NCI-H774 (cell line): ENCODE measurements at regions not wholly inside any gene's neighbourhood (a gene's known extent, or its start where the extent isn't known, plus 50 kb on each side); places are given as distances from the start of the nearest gene placed in this dataset.

Experiments
- DNase-seq: peaks from one replicate; lab custom pipeline; 2025; lab: John Stamatoyannopoulos, UW

DNA sequence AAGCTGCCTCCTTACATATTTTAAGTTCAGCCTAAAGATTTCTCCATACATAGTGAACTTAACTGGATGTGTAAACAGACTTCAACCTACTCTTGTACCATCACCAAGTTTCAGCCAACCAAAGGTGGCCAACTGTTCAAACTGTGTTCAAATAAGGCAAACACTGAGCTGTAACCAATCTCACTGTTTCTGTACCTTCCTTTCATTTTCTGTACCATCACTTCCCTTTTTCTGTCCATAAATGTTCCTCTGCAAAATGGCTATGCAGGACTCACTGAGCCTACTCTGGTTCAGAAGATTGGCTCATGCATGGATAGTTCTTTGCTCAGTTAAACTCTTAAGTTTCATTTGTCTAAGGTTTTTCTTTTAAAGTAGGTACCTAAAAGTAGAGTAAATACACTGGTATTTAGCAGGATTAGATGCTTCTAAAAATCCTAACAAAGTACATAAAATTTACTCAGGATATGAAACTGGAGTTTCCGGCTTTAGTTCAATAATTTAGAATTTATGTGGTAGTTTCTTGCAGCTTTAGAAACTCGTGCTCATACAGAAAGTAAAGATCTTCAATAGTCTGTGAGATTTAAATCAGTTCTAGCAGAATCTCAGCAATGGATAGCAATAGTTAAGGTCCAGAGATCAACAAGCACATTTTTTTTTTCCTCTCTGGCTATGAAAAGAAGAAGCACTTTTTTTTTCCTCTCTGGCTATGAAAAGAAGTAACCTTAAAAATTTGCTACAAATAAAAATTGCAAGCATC, 282.0 kb upstream of the PPFIA2 start:
- DNase-seq = no peak

DNA sequence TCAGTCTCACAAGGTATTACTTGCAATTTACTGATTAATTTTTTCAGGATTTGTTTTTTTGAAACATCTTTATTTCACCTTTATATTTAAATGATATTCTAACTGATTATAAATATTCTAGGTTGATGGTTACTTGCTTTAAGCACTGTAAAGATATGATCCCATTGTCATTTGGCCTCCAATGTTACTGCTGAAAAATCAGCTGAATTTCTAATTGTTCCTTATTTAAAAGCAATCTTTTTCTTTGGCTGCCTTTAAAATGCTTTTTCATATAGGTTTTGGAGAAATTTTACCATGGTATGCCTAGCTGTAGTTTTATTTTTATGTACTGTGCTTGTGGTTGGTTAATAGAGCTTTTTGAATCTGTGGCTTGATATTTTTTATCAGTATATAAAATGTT, 275.6 kb upstream of the PPFIA2 start:
- DNase-seq = no peak

DNA sequence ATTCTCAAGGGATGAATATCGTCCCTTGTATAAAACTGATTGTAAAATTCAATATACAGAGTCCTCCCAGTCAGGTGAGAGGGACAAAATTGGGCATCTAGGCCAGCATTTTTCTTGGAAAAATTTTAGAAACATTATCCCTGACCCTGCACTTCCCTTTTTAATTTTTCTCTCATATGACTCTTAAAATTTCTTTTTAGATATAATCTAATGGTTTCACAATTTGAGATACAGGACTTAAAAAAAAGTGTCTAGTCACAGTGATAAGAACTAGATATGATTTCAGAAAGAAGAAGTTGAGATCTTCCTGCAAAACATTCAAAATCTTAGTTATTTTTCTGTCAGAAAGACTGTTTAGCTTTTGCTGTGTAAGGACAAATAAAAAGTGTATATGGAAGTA, 270.8 kb upstream of the PPFIA2 start:
- no peak for DNase-seq

DNA sequence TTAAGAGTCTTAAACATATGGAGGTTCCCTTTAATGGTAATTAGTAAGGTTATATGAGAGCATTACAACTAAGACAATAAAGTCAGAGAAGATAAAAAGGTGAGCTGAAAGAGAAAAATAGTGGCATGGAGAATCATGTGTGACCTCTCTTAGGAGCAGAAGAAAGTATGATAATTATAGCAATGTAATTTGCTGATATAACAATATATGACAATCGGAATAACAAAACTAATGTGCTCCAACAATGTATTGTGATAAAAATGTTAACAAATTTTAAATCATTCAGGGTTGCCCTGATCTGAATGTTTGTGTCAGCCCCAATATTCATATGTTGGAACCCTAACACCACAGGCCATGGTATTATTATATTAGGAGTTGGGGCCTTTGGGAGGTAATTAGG, 269.6 kb upstream of the PPFIA2 start:
- no peak for DNase-seq

DNA sequence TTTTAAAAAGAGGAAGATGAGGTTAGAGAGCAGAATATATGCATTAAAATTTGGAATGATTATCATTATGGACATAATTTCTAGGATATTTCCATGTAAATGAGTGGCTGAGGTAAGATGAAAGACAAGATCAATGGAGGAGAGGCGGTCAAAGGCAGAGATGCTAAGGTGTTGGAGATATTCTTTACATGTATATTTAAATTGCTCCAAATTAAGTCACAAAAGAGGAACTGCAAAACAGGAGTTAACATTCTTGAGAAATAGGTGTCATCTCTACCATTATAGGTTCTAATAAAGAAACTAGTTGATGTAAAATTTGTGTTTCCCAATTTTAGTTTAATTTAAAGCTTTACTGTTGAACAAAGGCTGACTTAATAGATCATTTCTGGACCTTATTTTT, 268.5 kb upstream of the PPFIA2 start:
- no peak for DNase-seq

DNA sequence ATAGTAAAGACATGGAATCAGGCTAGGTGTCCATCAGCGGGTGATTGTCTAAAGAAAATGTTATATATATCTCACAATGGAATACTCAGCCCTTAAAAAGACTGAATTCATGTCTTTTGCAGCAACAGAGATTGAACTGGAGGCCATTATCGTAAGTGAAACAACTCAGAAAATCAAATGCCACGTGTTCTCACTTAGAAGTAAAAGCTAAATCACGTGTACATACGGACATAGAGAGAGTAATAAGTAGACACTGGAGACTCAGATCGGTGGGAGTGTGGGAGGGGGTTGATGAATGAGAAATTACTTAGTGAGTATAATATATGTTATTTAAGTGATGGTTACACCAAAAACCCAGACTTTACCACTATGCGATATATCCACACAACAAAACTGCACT, 266.3 kb upstream of the PPFIA2 start:
- no peak for DNase-seq

DNA sequence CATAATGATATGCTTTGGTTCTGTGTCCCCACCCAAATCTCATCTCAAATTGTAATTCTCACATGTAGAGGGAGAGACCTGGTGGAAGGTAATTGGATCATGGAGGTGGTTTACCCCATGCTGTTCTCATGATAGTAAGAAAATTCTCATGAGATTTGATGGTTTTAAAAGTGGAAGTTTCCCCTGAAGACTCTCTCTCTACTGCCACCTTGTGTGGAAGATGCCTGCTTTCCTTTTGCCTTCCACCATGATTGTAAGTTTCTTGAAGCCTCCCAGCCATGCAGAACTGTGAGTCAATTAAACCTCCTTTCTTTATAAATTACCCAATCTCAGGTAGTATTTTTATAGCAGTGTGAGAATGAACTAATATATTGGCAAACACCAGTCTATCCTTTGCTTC, 260.4 kb upstream of the PPFIA2 start:
- no peak for DNase-seq

DNA sequence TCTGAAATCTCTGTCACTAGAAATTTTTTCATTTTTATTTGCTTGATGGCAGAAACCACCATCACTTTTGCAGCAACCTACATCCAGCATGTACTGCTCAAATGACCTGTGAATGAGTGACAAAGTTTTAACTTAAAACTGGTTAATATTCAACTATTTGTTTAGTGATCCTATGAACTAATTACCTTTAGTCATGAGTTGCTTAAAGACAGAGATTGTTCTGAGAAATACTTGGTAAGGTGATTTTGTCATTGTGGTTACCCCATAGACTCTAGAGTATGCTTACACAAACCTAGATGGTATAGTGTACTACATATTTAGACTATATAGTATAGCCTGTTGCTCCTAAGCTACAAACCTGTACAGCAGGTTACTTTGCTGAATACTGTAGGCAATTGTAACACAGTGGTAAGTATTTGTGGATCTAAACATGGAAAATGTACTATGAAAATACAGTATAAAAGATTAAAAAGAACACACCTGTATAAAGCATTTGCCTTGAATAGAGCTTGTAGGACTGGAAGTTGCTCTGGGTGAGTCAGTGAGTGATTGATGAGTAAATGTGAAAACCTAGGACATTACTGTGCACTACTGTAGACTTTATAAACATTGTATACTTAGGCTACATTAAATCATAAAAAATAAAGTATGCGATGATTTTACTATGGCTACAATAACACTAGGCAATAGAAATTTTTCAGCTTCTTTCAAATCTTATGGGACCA, 256.6 kb upstream of the PPFIA2 start:
- DNase-seq = no peak

DNA sequence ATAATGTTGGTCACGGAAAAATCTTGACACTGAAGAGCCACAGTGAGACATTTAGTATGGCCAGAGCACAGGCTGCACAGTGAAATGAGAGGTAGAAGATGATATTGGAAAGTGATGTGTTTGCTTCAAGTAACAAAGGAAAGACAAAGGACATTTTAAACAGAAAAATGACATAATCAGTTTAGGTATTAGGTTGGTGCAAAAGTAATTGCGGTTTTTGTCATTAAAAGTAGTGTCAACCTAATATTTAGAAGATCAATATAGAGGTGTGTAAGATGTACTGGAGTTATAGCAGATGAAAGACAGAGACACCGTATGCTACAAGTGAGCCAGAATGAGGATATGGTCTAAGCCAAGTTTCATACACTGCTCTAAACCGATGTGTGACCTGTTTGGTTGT, 253.0 kb upstream of the PPFIA2 start:
- no peak for DNase-seq

DNA sequence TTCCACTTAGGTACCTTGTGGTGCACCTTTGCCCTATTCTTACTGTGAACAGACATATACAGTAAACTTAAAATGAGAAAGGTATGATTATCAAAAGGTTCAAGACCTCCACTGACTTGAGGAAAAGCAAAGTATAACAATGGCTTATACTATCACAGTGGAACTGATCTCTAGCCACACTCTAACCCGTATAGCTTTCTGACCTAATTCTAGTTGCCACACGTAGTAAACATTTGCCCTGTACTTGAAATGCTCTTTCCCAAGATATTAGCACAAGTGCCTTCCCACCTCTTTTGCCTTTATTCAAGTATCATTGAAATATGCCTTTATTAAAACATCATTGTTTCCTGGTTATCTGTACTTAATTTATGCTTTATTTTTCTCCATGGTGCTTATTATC, 250.4 kb upstream of the PPFIA2 start:
- no peak for DNase-seq

DNA sequence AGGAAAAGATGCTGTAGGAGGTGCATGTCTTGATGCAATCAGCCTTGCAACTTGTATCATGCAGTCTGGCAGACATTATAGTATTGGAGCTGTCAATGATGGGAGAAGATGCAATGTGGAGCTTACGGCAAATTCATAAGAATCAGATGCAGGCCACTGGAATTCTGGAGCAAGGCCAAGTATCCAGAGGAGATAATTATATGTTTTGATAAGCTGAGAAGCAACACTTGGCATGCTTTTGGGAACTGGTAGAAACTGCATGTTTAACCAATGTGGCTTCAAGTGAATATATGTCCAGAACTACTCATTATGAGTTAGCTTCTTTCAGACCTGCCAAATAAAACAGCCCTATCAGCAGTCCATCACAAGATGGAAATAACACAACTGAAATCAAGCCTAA, 249.1 kb upstream of the PPFIA2 start:
- no peak for DNase-seq

DNA sequence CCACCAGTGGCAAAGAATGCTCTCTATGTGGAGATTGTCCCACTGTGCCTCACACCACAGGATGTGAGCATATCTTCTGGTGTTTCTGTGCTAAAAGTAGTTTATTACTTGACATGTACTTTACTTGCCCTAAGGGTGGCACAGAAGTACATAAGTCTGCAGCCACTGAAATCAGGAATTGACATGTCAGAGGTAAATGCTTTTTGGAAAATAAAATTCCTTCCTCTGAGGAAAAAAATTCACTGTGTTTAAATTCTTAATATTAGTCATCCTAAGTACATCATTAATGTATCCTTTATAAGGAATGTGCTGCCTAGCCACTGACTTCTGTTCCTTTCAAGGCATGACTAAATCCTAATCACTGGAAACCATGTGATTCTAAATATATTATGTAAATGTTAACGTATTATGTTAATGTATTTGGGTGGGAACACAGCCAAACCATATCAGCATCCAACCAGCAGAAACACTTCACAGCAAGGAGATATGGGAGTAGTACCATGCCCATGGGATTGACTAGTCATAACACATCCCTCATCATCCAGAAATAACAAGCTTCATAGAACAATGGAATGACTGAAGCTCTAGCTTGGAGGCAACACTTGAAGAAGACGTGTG, 239.7 kb upstream of the PPFIA2 start:
- no peak for DNase-seq

DNA sequence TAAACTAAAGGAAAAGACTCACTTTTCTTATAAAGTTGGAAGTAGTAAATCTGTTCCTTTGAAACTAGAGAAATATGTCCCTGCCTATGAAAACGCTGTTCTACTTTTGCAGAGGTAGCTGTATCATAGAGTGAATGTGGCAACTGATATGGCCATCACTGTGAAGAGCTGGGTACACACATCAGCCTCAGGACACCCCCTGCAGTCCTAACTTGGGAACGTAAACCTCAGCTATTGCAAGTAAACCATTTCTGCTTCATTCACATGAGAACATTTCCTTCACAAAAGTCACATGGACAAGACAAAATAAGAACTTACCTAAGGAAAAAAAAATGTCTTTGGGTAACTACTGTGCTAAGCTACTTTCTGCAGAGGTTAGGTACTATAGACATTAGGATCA, 233.3 kb upstream of the PPFIA2 start:
- DNase-seq = no peak

DNA sequence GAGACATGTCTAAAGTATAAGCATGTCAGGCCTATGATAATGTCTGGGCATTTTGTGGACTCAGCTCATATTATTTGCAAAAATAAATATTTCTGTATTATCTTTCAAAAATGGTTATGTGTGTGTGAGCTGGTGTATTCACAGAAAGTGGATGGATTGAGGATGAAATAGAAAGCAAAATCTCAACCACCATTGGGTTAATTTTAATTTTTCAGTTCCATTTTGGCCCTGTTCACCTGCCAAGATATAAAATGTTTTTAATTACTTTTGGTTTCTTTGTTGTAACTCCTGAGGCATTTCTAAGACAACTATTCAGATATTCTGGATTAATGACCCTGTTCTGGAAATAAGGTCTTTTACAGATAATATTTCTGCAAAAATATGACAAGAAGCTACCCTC, 232.7 kb upstream of the PPFIA2 start:
- DNase-seq = no peak

DNA sequence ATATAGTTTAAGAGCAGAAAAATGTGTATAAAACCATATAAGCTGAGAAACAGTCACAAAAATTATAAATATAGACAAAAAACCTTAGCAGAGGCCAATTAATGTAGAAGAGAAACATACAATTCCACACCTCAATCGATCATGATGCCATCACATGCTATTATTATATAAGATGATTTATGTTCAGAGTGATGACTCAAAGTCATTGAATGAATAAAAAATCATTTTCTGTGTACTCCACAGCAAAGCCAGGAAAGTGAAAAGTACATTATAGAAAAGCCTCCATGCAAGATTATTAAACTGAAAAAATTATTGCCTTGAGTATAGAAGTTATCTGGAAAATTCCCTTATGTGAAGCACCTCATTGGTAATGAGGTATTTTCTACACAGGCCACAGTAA, 229.2 kb upstream of the PPFIA2 start:
- DNase-seq = no peak

DNA sequence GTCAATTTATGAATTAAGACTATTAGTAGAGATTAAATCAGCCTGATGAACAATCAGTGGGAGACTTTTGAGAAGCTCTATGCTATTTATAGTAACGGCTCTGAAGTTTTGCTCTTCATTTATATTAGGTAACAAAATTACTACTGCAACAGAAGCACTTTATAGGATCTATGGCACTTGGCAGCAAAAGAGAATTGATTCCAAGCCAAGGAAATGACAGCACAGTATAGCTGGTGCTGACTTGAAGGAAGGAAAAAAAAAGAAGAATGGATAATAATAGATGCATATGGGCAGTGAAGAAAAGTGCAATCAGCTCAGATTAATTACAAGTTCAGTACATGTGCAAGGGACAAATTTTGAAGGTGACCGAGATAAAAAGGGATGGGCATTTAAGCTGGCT, 228.2 kb upstream of the PPFIA2 start:
- DNase-seq = no peak

DNA sequence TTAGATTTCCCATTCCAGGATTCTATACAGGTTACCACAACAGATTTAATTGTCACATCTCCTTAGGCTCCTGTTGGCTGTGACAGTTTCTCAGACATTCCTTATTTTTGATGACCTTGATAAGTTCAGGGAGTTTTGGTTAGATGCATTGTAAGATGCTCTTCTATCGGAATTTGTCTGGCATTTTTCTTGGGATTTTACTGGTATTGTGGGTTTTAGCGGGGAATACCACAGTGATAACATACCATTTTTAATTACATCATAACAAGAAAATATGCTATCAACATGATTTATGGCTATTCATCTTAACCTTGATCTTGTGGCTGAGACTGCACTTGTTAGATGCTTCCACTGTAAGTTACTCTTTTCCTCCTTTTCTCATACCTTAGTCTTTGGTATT, 217.5 kb upstream of the PPFIA2 start:
- no peak for DNase-seq

DNA sequence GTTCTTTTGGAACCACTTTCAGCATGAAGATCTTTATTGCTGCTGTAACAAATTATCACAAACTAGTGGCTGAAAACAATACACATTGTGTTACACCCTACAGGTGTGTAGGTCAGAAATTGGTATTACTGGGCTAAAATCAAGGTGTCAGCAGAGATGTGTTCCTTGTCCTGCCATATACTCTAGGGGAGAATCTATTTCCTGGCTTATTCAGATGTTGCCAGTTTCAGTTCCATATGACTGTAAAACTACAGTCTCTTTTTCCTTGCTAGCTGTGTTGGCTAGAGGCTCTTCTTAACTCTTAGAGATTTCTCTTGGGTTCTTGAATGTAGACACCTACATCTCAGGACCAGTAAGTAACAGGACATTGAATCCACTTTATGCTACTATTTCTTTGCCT, 215.6 kb upstream of the PPFIA2 start:
- no peak for DNase-seq

DNA sequence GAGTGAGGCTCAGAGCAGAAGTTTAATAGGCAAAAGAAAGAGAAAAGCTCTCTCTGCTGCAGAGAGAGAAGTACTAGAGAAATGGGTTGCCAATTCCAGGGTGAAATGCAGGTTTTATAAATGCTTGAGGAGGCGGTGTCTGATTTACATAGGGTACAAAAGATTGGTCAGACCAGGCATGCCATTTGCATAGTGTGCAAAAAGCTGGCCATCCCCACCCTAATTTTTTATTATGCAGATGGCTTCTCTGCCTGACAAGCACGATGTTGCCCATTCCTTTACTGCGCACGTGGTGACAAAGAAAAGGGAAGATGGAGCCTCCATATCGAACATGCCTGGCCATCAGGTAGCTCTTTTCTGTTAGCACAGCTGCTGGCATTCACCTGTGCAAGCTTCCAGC, 209.3 kb upstream of the PPFIA2 start:
- DNase-seq = peak; percentile 55

DNA sequence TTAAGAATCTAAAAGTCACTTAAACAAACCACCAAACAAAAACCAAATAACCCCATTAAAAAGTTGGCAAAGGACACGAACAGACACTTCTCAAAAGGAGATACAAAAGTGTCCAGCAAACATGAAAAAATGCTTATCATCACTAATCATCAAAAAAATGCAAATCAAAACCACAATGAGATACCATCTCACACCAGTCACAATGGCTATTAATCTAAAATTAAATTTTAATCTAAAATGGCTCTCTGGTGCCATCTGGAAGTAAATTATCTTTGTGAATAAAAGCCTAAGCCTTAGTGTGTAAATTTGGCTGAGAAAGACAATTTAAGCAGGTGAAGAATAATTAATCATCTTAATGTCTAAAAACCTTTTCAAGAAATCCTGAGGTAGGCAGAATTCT, 204.5 kb upstream of the PPFIA2 start:
- DNase-seq = no peak

DNA sequence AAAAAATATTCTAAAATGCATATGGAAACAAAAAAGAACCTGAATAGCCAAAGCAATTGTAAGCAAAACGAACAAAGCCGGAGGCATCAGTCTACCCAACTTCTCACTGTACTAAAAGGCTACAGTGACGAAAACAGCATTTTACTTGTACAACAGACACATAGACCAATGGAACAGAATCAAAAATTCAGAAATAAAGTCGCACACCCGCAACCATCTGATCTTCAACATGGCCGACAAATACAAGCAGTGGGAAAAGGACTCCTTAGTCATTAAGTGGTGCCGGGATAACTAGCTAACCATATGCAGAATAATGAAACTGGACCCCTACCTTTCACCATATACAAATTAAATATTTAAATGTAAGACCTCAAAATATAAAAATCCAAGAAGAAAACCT, 203.9 kb upstream of the PPFIA2 start:
- no peak for DNase-seq

DNA sequence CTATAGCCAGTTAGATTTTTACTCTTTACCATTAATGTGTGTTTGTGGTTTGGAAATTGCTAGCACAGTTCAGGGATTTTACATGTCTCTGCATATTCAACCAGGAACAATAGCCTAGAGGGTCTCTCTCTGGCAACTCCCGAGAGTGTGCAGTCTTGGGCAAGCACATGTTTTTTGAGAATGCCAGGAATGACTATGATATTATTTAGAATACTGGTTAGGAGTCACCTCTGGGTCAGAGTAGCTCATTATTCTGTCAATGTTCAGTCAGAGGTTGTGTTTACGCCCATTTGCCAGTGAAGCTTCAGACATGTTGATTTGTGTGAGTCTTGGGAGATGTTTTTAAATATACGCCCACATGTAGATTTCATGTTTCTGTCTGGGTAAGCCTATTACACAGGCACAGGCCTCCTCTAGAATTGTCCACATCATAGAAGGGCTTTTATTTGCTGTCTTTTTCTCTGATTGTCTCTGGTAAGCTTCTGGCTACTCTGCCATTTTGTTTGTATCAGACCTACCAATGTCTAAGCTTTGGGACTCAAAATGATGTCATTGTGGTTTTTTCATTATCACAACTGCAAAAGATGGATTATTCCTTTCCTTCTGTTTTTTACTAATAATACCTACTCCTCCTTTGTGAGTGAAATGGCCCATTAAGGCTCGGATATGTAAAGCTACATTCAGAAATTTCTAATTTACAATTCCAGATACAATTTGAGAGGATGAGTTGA, 203.1 kb upstream of the PPFIA2 start:
- DNase-seq = no peak

DNA sequence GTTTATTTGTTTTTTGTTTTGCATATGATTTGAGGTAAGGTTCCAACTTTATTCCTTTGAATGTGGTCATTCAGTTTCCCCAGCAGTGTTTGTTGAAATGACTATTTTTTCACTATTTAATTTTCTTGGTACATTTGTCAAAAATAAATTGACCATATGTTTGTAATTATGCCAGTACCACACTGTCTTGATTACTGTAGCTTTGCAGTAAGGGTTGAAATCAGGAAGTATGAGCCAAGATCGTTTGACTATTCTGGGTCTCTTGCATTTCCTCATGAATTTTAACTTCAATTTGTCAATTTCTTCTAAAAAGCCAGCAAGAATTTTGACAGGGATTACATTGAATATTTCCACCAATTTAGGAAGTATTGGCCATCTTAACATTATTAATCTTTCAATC, 199.3 kb upstream of the PPFIA2 start:
- no peak for DNase-seq
